GM23338 (cell line): ENCODE measurements at regions not wholly inside any gene's neighbourhood (a gene's known extent, or its start where the extent isn't known, plus 50 kb on each side); places are given as distances from the start of the nearest gene placed in this dataset.

Experiments used
- ATAC-seq: fragments of 200-7000 bp; cut with Tn5 transposase; 3 replicates; pipeline ENCODE4 v1.9.1; 2020
- DNase-seq: peaks from one replicate; pipeline ENCODE4 v3.0.0-alpha.2; 2015; ENCODE audit warnings: low spot score
- H2AFZ ChIP-seq: fragments of 200-600 bp; sonication (generic); 2 replicates; pipeline ENCODE4 v1.8.0; 2016; ENCODE audit warnings: antibody characterized with exemption, mild to moderate bottlenecking, moderate library complexity
- H3F3A ChIP-seq: fragments of 200-600 bp; sonication (generic); replicated peaks from 2 replicates; pipeline ENCODE4 v1.8.0; 2017; ENCODE audit warnings: antibody characterized with exemption, mixed run types, low read depth
- H3K27ac ChIP-seq: fragments of 200-600 bp; sonication (generic); 2 replicates; pipeline ENCODE4 v1.6.1; 2016; ENCODE audit warnings: low read depth
- H3K27me3 ChIP-seq: fragments of 200-600 bp; sonication (generic); 2 replicates; pipeline ENCODE4 v1.8.0; 2016; ENCODE audit warnings: mild to moderate bottlenecking, mixed run types, moderate library complexity; ENCODE audit not compliant: insufficient read depth
- H3K36me3 ChIP-seq: fragments of 200-600 bp; sonication (generic); 2 replicates; pipeline ENCODE4 v1.8.0; 2016; ENCODE audit warnings: mild to moderate bottlenecking; ENCODE audit not compliant: insufficient read depth
- H3K4me1 ChIP-seq: fragments of 200-600 bp; sonication (generic); 2 replicates; pipeline ENCODE4 v1.8.0; 2016; ENCODE audit warnings: mild to moderate bottlenecking, moderate library complexity; ENCODE audit not compliant: insufficient read depth
- H3K4me2 ChIP-seq: fragments of 200-600 bp; sonication (generic); 2 replicates; pipeline ENCODE4 v1.7.1; 2017; ENCODE audit warnings: mixed run types
- H3K4me3 ChIP-seq: fragments of 200-600 bp; sonication (generic); 2 replicates; pipeline ENCODE4 v1.6.1; 2016; ENCODE audit warnings: mixed run types
- H3K79me2 ChIP-seq: fragments of 200-600 bp; sonication (generic); replicated peaks from 2 replicates; pipeline ENCODE4 v1.8.0; 2017; ENCODE audit warnings: mild to moderate bottlenecking; ENCODE audit not compliant: insufficient read depth
- H3K9me2 ChIP-seq: fragments of 200-600 bp; sonication (generic); 2 replicates; pipeline ENCODE4 v1.8.0; 2017; ENCODE audit not compliant: insufficient read depth
- H4K20me1 ChIP-seq: fragments of 200-600 bp; sonication (generic); replicated peaks from 2 replicates; pipeline ENCODE4 v1.8.0; 2017; ENCODE audit warnings: mild to moderate bottlenecking; ENCODE audit not compliant: insufficient read depth
- H3K27ac Mint-ChIP-seq: 2 replicates; pipeline ENCODE4 v1.8.0; 2020; ENCODE audit warnings: inconsistent platforms, mild to moderate bottlenecking, moderate library complexity, mixed read lengths
- H3K27me3 Mint-ChIP-seq: 3 replicates; pipeline ENCODE4 v1.8.0; 2022; ENCODE audit warnings: low read depth, mild to moderate bottlenecking, moderate library complexity, mixed read lengths, inconsistent platforms; ENCODE audit not compliant: insufficient read depth, poor library complexity
- H3K36me3 Mint-ChIP-seq: 3 replicates; pipeline ENCODE4 v1.8.0; 2021; ENCODE audit warnings: low read depth, mild to moderate bottlenecking, inconsistent platforms, moderate library complexity, mixed read lengths
- H3K4me1 Mint-ChIP-seq: 3 replicates; pipeline ENCODE4 v1.8.0; 2020; ENCODE audit warnings: mild to moderate bottlenecking, inconsistent platforms, mixed read lengths
- H3K4me3 Mint-ChIP-seq: 3 replicates; pipeline ENCODE4 v1.8.0; 2021; ENCODE audit warnings: moderate library complexity, mild to moderate bottlenecking, inconsistent platforms, mixed read lengths
- H3K9me3 Mint-ChIP-seq: 3 replicates; pipeline ENCODE4 v1.8.0; 2020; ENCODE audit warnings: moderate library complexity, mild to moderate bottlenecking, inconsistent platforms, mixed read lengths
- ETS1 ChIP-seq: IDR thresholded peaks from 2 replicates; pipeline ENCODE4 v1.6.1; 2016; ENCODE audit warnings: antibody characterized with exemption
- EZH2 ChIP-seq: fragments of 200-600 bp; sonication (generic); IDR thresholded peaks from one replicate; pipeline ENCODE4 v1.8.0; 2017; ENCODE audit warnings: antibody characterized with exemption, mild to moderate bottlenecking, low read depth; ENCODE audit not compliant: unreplicated experiment
- EZH2phosphoT487 ChIP-seq: fragments of 200-600 bp; sonication (generic); IDR thresholded peaks from one replicate; pipeline ENCODE4 v1.8.1; 2018; ENCODE audit warnings: antibody characterized with exemption; ENCODE audit not compliant: unreplicated experiment
- JUNB ChIP-seq: IDR thresholded peaks from one replicate; pipeline ENCODE4 v1.6.1; 2016; ENCODE audit warnings: antibody characterized with exemption; ENCODE audit not compliant: unreplicated experiment
- NANOG ChIP-seq: IDR thresholded peaks from 2 replicates; pipeline ENCODE4 v1.6.1; 2016; ENCODE audit warnings: antibody characterized with exemption, borderline replicate concordance
- POLR2AphosphoS5 ChIP-seq: IDR thresholded peaks from 2 replicates; pipeline ENCODE4 v1.6.1; 2016; ENCODE audit warnings: antibody characterized with exemption, low read depth
- REST ChIP-seq: IDR thresholded peaks from one replicate; pipeline ENCODE4 v1.6.1; 2018; ENCODE audit warnings: antibody characterized with exemption; ENCODE audit not compliant: unreplicated experiment
- ZNF331 ChIP-seq: fragments of 250-450 bp; sonication (Bioruptor Pico); IDR thresholded peaks from 2 replicates; pipeline ENCODE4 v1.5.0; 2020; ENCODE audit warnings: low read depth, mild to moderate bottlenecking, moderate library complexity
- TF ChIP-seq, protein P1 (sequence below): fragments of 250-450 bp; sonication (Bioruptor Pico); IDR thresholded peaks from 2 replicates; pipeline ENCODE4 v1.5.0; 2020; ENCODE audit warnings: mild to moderate bottlenecking, moderate library complexity
- TF ChIP-seq, protein P2 (sequence below), 2 experiments: fragments of 200-600 bp in 1 of 2; sonication (generic) in 1 of 2; conservative IDR thresholded peaks; 2 replicates each; pipeline versions ENCODE4 v1.5.1 to v1.6.1; 2016 to 2017; ENCODE audit warnings: antibody characterized with exemption in 2 of 2, low read depth in 2 of 2, mild to moderate bottlenecking in 2 of 2, moderate library complexity in 1 of 2

DNA sequence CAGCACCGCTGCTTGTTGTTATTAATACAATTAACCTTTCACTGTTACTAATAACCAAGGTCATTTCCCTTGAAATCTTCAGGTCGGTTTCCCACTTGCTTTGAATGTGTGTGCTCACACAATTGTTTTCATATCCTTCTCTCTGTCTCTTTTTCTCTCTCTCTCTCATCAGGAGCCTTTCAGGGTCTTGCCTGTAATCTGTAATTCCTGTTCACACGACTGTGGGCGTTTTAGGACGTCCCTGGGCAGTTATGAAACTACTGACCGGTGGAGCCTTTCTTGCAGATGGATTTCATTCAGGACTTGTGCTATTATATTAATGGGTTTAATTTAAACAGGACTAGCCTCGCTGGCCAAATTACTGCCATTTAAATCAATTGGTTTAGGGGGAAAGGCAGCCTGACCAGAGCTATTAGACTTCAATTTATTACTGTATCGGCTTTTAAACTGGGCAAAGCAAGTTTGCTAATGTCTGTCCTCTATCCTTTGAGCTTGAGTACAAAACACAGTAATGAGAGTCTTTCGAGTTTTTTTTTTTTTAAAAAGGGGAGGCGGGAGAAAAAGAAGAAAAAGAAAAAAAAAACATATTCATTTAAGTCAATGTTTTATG, 316.0 kb upstream of the TLE4 start (continued):
- no peak for TF ChIP-seq ETS1
- TF ChIP-seq POLR2AphosphoS5, result no peak
- TF ChIP-seq, protein P1, sequence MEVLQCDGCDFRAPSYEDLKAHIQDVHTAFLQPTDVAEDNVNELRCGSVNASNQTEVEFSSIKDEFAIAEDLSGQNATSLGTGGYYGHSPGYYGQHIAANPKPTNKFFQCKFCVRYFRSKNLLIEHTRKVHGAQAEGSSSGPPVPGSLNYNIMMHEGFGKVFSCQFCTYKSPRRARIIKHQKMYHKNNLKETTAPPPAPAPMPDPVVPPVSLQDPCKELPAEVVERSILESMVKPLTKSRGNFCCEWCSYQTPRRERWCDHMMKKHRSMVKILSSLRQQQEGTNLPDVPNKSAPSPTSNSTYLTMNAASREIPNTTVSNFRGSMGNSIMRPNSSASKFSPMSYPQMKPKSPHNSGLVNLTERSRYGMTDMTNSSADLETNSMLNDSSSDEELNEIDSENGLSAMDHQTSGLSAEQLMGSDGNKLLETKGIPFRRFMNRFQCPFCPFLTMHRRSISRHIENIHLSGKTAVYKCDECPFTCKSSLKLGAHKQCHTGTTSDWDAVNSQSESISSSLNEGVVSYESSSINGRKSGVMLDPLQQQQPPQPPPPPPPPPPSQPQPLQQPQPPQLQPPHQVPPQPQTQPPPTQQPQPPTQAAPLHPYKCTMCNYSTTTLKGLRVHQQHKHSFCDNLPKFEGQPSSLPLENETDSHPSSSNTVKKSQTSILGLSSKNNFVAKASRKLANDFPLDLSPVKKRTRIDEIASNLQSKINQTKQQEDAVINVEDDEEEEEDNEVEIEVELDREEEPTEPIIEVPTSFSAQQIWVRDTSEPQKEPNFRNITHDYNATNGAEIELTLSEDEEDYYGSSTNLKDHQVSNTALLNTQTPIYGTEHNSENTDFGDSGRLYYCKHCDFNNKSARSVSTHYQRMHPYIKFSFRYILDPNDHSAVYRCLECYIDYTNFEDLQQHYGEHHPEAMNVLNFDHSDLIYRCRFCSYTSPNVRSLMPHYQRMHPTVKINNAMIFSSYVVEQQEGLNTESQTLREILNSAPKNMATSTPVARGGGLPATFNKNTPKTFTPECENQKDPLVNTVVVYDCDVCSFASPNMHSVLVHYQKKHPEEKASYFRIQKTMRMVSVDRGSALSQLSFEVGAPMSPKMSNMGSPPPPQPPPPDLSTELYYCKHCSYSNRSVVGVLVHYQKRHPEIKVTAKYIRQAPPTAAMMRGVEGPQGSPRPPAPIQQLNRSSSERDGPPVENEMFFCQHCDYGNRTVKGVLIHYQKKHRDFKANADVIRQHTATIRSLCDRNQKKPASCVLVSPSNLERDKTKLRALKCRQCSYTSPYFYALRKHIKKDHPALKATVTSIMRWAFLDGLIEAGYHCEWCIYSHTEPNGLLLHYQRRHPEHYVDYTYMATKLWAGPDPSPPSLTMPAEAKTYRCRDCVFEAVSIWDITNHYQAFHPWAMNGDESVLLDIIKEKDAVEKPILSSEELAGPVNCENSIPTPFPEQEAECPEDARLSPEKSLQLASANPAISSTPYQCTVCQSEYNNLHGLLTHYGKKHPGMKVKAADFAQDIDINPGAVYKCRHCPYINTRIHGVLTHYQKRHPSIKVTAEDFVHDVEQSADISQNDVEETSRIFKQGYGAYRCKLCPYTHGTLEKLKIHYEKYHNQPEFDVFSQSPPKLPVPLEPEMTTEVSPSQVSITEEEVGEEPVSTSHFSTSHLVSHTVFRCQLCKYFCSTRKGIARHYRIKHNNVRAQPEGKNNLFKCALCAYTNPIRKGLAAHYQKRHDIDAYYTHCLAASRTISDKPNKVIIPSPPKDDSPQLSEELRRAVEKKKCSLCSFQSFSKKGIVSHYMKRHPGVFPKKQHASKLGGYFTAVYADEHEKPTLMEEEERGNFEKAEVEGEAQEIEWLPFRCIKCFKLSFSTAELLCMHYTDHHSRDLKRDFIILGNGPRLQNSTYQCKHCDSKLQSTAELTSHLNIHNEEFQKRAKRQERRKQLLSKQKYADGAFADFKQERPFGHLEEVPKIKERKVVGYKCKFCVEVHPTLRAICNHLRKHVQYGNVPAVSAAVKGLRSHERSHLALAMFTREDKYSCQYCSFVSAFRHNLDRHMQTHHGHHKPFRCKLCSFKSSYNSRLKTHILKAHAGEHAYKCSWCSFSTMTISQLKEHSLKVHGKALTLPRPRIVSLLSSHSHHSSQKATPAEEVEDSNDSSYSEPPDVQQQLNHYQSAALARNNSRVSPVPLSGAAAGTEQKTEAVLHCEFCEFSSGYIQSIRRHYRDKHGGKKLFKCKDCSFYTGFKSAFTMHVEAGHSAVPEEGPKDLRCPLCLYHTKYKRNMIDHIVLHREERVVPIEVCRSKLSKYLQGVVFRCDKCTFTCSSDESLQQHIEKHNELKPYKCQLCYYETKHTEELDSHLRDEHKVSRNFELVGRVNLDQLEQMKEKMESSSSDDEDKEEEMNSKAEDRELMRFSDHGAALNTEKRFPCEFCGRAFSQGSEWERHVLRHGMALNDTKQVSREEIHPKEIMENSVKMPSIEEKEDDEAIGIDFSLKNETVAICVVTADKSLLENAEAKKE (CRISPR knock-in tag), result no peak

DNA sequence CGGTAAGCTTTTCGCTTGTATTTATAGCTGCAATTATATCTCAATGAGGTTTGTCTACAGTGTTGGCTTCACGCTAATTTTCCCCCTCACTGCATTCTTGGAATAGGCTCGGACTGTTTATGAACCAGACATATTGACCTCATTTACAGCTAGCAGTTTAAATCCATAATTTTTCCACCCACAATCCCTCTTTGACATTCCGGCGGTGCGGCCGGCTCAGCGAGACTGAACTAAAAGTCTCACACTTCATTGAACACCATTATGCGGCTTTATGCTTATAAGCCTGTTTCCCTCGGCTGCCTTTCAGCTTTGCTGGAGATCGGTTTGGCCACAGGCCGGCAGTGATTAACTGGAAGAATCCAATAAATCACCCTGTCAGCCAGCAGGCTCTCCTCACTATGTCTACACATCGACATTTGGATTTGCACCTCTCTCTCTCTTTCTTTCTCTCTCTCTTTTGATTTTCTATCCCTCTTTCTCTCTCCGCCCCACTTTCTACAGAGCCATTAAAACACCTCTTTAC, 315.0 kb upstream of the TLE4 start:
- Histone ChIP-seq H3K4me2 (no peak overlapping the region), H3K4me1 (peaks cover 16% of the 10 kb centered on the region; the same call in 1 of the 2 replicates), H3K79me2 (no peaks in the 10 kb centered on the region), H3K27ac (no peak overlapping the region), H3K9me2 (no peaks in the 10 kb centered on the region), H2AFZ (peak overlapping the region; percentile 91), H3K4me3 (no peak overlapping the region), H4K20me1 (no peaks in the 10 kb centered on the region), H3K36me3 (no peaks in the 10 kb centered on the region), H3F3A (no peaks in the 10 kb centered on the region), H3K27me3 (no peaks in the 10 kb centered on the region)
- H3K4me3 Mint-ChIP-seq, result no peak overlapping the region
- DNase-seq (peak; percentile 26), ATAC-seq (peak; percentile 15; the same call in 2 of the 3 replicates)
- no peaks in the 10 kb centered on the region for H3K27me3 Mint-ChIP-seq
- no peaks in the 10 kb centered on the region for H3K4me1 Mint-ChIP-seq
- H3K27ac Mint-ChIP-seq, result no peak overlapping the region
- H3K36me3 Mint-ChIP-seq, result no peaks in the 10 kb centered on the region
- no peaks in the 10 kb centered on the region for H3K9me3 Mint-ChIP-seq
- TF ChIP-seq NANOG (no peak), EZH2 (no peak), EZH2phosphoT487 (no peak), ETS1 (no peak), JUNB (no peak), ZNF331 (CRISPR knock-in tag) (no peak), REST (no peak), POLR2AphosphoS5 (no peak)
- TF ChIP-seq, protein P2, sequence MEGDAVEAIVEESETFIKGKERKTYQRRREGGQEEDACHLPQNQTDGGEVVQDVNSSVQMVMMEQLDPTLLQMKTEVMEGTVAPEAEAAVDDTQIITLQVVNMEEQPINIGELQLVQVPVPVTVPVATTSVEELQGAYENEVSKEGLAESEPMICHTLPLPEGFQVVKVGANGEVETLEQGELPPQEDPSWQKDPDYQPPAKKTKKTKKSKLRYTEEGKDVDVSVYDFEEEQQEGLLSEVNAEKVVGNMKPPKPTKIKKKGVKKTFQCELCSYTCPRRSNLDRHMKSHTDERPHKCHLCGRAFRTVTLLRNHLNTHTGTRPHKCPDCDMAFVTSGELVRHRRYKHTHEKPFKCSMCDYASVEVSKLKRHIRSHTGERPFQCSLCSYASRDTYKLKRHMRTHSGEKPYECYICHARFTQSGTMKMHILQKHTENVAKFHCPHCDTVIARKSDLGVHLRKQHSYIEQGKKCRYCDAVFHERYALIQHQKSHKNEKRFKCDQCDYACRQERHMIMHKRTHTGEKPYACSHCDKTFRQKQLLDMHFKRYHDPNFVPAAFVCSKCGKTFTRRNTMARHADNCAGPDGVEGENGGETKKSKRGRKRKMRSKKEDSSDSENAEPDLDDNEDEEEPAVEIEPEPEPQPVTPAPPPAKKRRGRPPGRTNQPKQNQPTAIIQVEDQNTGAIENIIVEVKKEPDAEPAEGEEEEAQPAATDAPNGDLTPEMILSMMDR (conservative IDR thresholded peaks at IDR 0.05; ENCODE audit: low read depth in 2 of 2), result no peak
